BLaER1 (cell line): ENCODE measurements at regions not wholly inside any gene's neighbourhood (a gene's known extent, or its start where the extent isn't known, plus 50 kb on each side); places are given as distances from the start of the nearest gene placed in this dataset.

Experiments
- H3K27ac ChIP-seq: shearing (Covaris generic); formaldehyde crosslinking; 2 replicates; pipeline ENCODE4 v1.8.1; 2022
- H3K27me3 ChIP-seq: shearing (Covaris generic); formaldehyde crosslinking; 2 replicates; pipeline ENCODE4 v1.8.1; 2022
- H3K36me3 ChIP-seq: shearing (Covaris generic); formaldehyde crosslinking; 2 replicates; pipeline ENCODE4 v1.8.1; 2022
- H3K4me1 ChIP-seq: shearing (Covaris generic); formaldehyde crosslinking; 2 replicates; pipeline ENCODE4 v1.8.1; 2022
- H3K4me2 ChIP-seq: shearing (Covaris generic); formaldehyde crosslinking; 2 replicates; pipeline ENCODE4 v1.8.1; 2022
- H3K4me3 ChIP-seq: shearing (Covaris generic); formaldehyde crosslinking; 2 replicates; pipeline ENCODE4 v1.8.1; 2022
- H3K9ac ChIP-seq: shearing (Covaris generic); formaldehyde crosslinking; 2 replicates; pipeline ENCODE4 v1.8.1; 2022
- H3K9me3 ChIP-seq: shearing (Covaris generic); formaldehyde crosslinking; 2 replicates; pipeline ENCODE4 v1.8.1; 2022
- H4K20me1 ChIP-seq: shearing (Covaris generic); formaldehyde crosslinking; 2 replicates; pipeline ENCODE4 v1.8.1; 2022
- Cebpa-rat ChIP-seq: shearing (Covaris generic); IDR thresholded peaks from 2 replicates; pipeline ENCODE4 v1.8.1; 2022

DNA sequence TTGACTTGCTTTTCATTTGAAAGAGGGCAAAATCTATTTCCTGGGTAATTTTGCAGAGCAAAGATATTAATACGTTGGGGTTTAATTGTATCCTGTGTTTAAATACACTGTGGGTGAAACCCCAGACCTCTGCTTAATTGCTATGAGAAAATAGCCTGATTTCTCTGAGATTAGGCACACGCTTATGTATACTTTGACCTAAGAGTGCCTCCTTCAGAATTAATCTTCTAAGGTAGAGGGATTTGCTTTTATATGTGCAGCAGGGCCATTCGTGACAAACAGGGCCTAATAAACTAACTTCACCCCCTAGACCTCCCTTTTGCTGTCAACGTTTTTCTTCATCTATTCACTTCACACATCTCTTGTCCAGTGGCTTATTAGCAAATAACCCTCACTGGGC, 216.9 kb upstream of the ADGRL2 start:
- H3K4me1 ChIP-seq, result no peaks in the 10 kb centered on the region
- H3K27me3 ChIP-seq, result no peaks in the 10 kb centered on the region
- H3K27ac ChIP-seq, result no peak overlapping the region
- H3K36me3 ChIP-seq, result no peaks in the 10 kb centered on the region
- no peak for TF ChIP-seq Cebpa-rat
- no peak overlapping the region for H3K9ac ChIP-seq
- H3K4me2 ChIP-seq, result no peak overlapping the region
- H3K9me3 ChIP-seq, result no peaks in the 10 kb centered on the region
- no peaks in the 10 kb centered on the region for H4K20me1 ChIP-seq
- no peak overlapping the region for H3K4me3 ChIP-seq

GRCh38 chr1:81582467-81582986, 218.2 kb upstream of the ADGRL2 start:
- no peak overlapping the region for H3K4me3 ChIP-seq
- no peaks in the 10 kb centered on the region for H4K20me1 ChIP-seq
- H3K4me2 ChIP-seq, result no peak overlapping the region
- H3K4me1 ChIP-seq, result no peaks in the 10 kb centered on the region
- no peaks in the 10 kb centered on the region for H3K9me3 ChIP-seq
- no peak overlapping the region for H3K27ac ChIP-seq
- no peak overlapping the region for H3K9ac ChIP-seq
- no peaks in the 10 kb centered on the region for H3K36me3 ChIP-seq
- H3K27me3 ChIP-seq, result no peaks in the 10 kb centered on the region
- no peak for TF ChIP-seq Cebpa-rat

DNA sequence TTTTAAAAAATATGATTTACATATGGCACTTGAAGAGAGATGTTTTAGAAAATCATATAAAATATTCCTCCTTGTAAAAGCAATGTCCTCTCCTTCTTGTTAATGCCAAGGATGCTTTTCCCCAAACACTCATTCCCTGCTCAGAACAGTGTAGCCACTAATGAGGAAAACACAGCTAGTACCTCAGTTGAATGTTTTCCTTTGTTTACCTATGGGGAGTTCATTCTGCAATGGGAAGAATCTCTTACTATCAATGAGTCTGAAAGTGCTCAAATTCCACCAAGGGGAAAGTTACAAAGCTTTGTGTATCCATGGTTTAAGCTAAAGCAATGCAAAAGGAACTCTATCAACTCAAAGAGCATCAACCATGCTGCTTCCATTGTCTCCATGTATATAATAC, 221.9 kb upstream of the ADGRL2 start:
- TF ChIP-seq Cebpa-rat, result no peak
- no peak overlapping the region for H3K4me3 ChIP-seq
- H3K4me1 ChIP-seq, result peaks cover 10% of the 10 kb centered on the region
- H4K20me1 ChIP-seq, result no peaks in the 10 kb centered on the region
- no peaks in the 10 kb centered on the region for H3K9me3 ChIP-seq
- H3K27ac ChIP-seq, result no peak overlapping the region
- H3K9ac ChIP-seq, result no peak overlapping the region
- no peaks in the 10 kb centered on the region for H3K36me3 ChIP-seq
- H3K4me2 ChIP-seq, result no peak overlapping the region
- no peaks in the 10 kb centered on the region for H3K27me3 ChIP-seq

- peaks cover 19% of the 10 kb centered on the region for H3K4me1 ChIP-seq
- TF ChIP-seq Cebpa-rat, result no peak
Observed at GRCh38 chr1:81577004-81577697, 223.6 kb upstream of the ADGRL2 start.

GRCh38 chr1:81574408-81574807, 226.3 kb upstream of the ADGRL2 start:
- Histone ChIP-seq H3K4me1 (peaks cover 19% of the 10 kb centered on the region), H3K9me3 (no peaks in the 10 kb centered on the region), H3K27ac (peak overlapping the region; percentile 23; the same call in 1 of the 2 replicates), H3K4me2 (peak overlapping the region; percentile 68), H4K20me1 (no peaks in the 10 kb centered on the region), H3K4me3 (no peak overlapping the region), H3K9ac (no peak overlapping the region), H3K27me3 (no peaks in the 10 kb centered on the region), H3K36me3 (no peaks in the 10 kb centered on the region)
- TF ChIP-seq Cebpa-rat, result no peak

More at GRCh38 chr1:81577004-81577697, 223.6 kb upstream of the ADGRL2 start:
- Histone ChIP-seq H3K4me3 (no peak overlapping the region), H3K9me3 (no peaks in the 10 kb centered on the region), H3K9ac (no peak overlapping the region), H3K4me2 (no peak overlapping the region), H3K36me3 (no peaks in the 10 kb centered on the region), H4K20me1 (no peaks in the 10 kb centered on the region), H3K27ac (no peak overlapping the region), H3K27me3 (no peaks in the 10 kb centered on the region)

GRCh38 chr1:81573458-81573857, 227.3 kb upstream of the ADGRL2 start:
- Histone ChIP-seq H3K4me3 (no peak overlapping the region), H3K27me3 (no peaks in the 10 kb centered on the region), H3K9me3 (no peaks in the 10 kb centered on the region), H4K20me1 (no peaks in the 10 kb centered on the region), H3K4me2 (peak overlapping the region; percentile 68), H3K36me3 (no peaks in the 10 kb centered on the region), H3K9ac (no peak overlapping the region), H3K27ac (no peak overlapping the region; the same call in 1 of the 2 replicates), H3K4me1 (peaks cover 19% of the 10 kb centered on the region)
- no peak for TF ChIP-seq Cebpa-rat

- Histone ChIP-seq H3K36me3 (no peaks in the 10 kb centered on the region), H4K20me1 (no peaks in the 10 kb centered on the region), H3K4me2 (no peak overlapping the region), H3K9me3 (no peaks in the 10 kb centered on the region), H3K27me3 (no peaks in the 10 kb centered on the region), H3K27ac (no peak overlapping the region), H3K4me1 (peaks cover 19% of the 10 kb centered on the region), H3K4me3 (no peak overlapping the region), H3K9ac (no peak overlapping the region)
- TF ChIP-seq Cebpa-rat, result no peak
Observed at GRCh38 chr1:81571946-81572345, 228.8 kb upstream of the ADGRL2 start.

- H4K20me1 ChIP-seq, result no peaks in the 10 kb centered on the region
- H3K4me2 ChIP-seq, result no peak overlapping the region
- H3K9me3 ChIP-seq, result no peaks in the 10 kb centered on the region
- no peaks in the 10 kb centered on the region for H3K27me3 ChIP-seq
- peaks cover 16% of the 10 kb centered on the region for H3K4me1 ChIP-seq
- H3K4me3 ChIP-seq, result no peak overlapping the region
- TF ChIP-seq Cebpa-rat, result no peak
- no peaks in the 10 kb centered on the region for H3K36me3 ChIP-seq
- H3K27ac ChIP-seq, result no peak overlapping the region
- H3K9ac ChIP-seq, result no peak overlapping the region
Observed at GRCh38 chr1:81569761-81570160, 231.0 kb upstream of the ADGRL2 start.

DNA sequence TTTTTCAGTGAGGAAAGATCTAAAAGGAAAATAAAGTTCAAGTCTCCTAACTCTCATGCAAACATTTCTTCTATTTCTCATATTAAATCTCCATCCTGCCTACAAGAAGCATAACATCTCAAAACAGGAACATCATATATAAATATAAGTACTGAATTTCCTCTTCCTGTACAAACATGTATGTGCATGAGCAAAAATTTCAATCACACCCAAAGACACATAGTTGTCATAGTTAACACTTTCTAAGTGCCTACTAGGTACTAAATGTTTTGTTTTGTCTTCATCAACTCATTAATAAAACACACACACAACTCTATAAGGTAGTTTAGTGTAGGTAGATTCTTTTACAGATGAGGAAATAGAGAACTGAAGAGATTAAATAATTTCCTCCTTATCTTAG, 237.1 kb upstream of the ADGRL2 start:
- H3K4me3 ChIP-seq, result no peak overlapping the region
- H3K9me3 ChIP-seq, result peaks cover 4% of the 10 kb centered on the region; the same call in 1 of the 2 replicates
- no peaks in the 10 kb centered on the region for H3K36me3 ChIP-seq
- H3K27me3 ChIP-seq, result no peaks in the 10 kb centered on the region
- no peak for TF ChIP-seq Cebpa-rat
- H3K9ac ChIP-seq, result no peak overlapping the region
- no peaks in the 10 kb centered on the region for H3K4me1 ChIP-seq
- no peak overlapping the region for H3K4me2 ChIP-seq
- H4K20me1 ChIP-seq, result no peaks in the 10 kb centered on the region
- H3K27ac ChIP-seq, result no peak overlapping the region

DNA sequence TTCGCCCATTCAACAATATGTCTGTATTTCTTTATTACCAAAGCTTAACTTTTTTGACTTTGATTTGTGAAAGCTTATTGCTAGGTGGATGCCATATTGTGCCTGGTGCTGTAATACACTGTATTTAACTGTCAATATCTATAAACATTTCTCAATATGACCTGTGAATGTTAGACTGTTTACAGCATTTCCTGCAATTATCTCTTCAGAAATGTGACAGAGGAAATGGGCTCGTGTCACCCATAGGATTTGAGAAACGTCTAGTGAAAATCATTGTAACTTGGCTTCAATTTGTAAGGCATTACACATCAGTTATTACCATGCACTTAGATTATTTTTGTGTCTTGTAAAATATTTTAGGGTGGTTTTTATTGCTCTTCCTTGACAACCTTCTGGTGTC, 237.8 kb upstream of the ADGRL2 start:
- H3K9ac ChIP-seq, result no peak overlapping the region
- H3K4me3 ChIP-seq, result no peak overlapping the region
- no peak overlapping the region for H3K4me2 ChIP-seq
- no peaks in the 10 kb centered on the region for H3K4me1 ChIP-seq
- H3K36me3 ChIP-seq, result no peaks in the 10 kb centered on the region
- TF ChIP-seq Cebpa-rat, result no peak
- H3K27me3 ChIP-seq, result no peaks in the 10 kb centered on the region
- no peaks in the 10 kb centered on the region for H4K20me1 ChIP-seq
- H3K9me3 ChIP-seq, result peaks cover 4% of the 10 kb centered on the region; the same call in 1 of the 2 replicates
- no peak overlapping the region for H3K27ac ChIP-seq
